Colonic mucosa (tissue), 4 donors: ENCODE measurements at regions not wholly inside any gene's neighbourhood (a gene's known extent, or its start where the extent isn't known, plus 50 kb on each side); places are given as distances from the start of the nearest gene placed in this dataset.

Source experiments
- DNase-seq: peaks from one replicate; pipeline ENCODE4 v3.0.0-alpha.2; 2020
- H3K27ac ChIP-seq: fragments of 200-600 bp; one replicate; pipeline ENCODE4 v1.8.0; 2021
- H3K27me3 ChIP-seq: fragments of 200-600 bp; one replicate; pipeline ENCODE4 v1.8.0; 2021
- H3K36me3 ChIP-seq: fragments of 200-600 bp; one replicate; pipeline ENCODE4 v1.8.0; 2021
- H3K4me1 ChIP-seq: fragments of 200-600 bp; one replicate; pipeline ENCODE4 v1.8.0; 2021; ENCODE audit warnings: mild to moderate bottlenecking
- H3K4me3 ChIP-seq: fragments of 200-600 bp; one replicate; pipeline ENCODE4 v1.8.0; 2021
- H3K9ac ChIP-seq, 2 donors: one replicate each; pipeline ENCODE4 v1.7.0; 2013; ENCODE audit warnings: control low read depth in 2 of 2, low read depth in 2 of 2, low read length in 2 of 2
- H3K9me3 ChIP-seq: fragments of 200-600 bp; one replicate; pipeline ENCODE4 v1.8.0; 2021
- CTCF ChIP-seq: fragments of 200-600 bp; IDR thresholded peaks from one replicate; pipeline ENCODE4 v1.8.0; 2022; ENCODE audit warnings: antibody characterized with exemption, mild to moderate bottlenecking
- intact Hi-C: fragments of 100-400 bp; cut with DNase I; formaldehyde crosslinking; loops from one replicate; pipeline ENCODE4 v1.14.1; 2022
- donor health status: healthy.
- donor health status: DM: no; HTN: no; CAD: no.
- donor health status: DM: no; HTN: no; CAD: no.

DNA sequence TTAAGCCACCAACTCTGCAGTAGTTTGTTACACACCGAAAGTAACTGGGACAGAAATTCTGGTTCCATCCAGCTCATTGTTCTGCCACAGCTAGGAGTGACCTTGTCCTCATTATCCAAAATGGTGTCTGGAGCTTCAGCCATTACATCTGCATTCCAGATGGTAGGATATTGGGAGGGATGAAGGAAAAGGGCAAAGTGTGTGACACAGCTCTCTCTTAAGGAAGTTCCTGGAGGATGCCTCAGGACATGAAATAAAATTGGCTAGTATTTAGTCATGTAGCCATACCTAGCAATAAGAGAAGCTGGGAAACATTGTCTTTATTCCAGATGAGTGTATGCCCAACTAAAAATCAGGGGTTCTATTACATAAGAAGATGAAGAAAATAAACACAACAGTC lies 262.0 kb downstream of the BCOR start:
- Histone ChIP-seq H3K9me3 (no peaks in the 10 kb centered on the region), H3K27ac (no peak overlapping the region), H3K4me3 (no peak overlapping the region), H3K36me3 (no peaks in the 10 kb centered on the region), H3K27me3 (no peaks in the 10 kb centered on the region), H3K4me1 (no peaks in the 10 kb centered on the region), H3K9ac (no peak overlapping the region)
- DNase-seq = no peak
- TF ChIP-seq CTCF = no peak
- intact Hi-C loops = no loop called here

- Histone ChIP-seq H3K27me3 (no peaks in the 10 kb centered on the region), H3K4me1 (no peaks in the 10 kb centered on the region), H3K4me3 (no peak overlapping the region), H3K9ac (no peak overlapping the region), H3K27ac (no peak overlapping the region), H3K9me3 (no peaks in the 10 kb centered on the region), H3K36me3 (no peaks in the 10 kb centered on the region)
- no peak for DNase-seq
- intact Hi-C loops = no loop called here
- no peak for TF ChIP-seq CTCF
These were observed 260.8 kb downstream of the BCOR start for GRCh38 chrX:39836802-39837420.

DNA sequence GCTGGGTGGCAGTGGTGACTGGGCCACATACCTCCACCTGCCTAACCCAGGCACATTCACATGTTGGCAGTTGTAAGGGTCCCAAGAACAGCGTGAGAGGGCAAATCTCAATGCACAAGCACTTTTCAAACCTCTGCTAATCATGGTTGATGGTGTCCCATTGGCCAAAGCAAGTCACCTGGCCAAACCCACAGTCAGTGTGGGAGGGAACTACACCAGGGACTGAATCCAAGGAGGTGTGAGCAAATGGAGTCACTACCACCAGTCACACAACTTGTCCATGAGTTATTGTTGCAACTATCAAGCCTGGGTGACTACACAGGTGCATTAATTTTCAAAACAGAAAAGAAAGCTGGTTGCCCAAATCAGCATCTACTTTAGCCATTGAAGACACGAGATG lies 260.1 kb downstream of the BCOR start:
- H3K4me3 ChIP-seq = no peak overlapping the region
- DNase-seq = no peak
- TF ChIP-seq CTCF = no peak

DNA sequence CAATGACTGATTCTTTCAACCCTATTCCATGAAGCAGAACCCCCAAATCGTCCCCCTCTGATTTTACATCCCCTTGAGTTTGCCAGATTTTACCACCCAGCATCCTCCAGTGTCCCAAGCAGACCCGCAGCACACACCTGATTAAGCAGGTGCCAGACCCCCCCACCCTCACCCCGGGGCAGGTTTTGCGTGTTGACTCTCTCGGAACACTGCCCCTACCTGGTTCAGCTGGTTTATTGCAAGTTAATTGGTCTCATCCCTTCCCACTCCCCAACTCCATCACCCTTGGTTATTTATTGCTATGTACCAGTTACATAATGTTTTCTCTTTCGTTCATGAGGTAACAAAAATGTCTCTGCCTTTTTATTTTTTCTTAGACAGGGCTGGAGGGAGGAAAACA lies 258.4 kb downstream of the BCOR start:
- intact Hi-C loops = no loop called here
- TF ChIP-seq CTCF = no peak
- H3K4me1 ChIP-seq = no peaks in the 10 kb centered on the region

More for the DNA sequence above, 260.1 kb downstream of the BCOR start:
- no peaks in the 10 kb centered on the region for H3K27me3 ChIP-seq
- H3K36me3 ChIP-seq = no peaks in the 10 kb centered on the region
- no peak overlapping the region for H3K27ac ChIP-seq
- intact Hi-C loops = no loop called here
- no peak overlapping the region for H3K9ac ChIP-seq
- H3K4me1 ChIP-seq = no peaks in the 10 kb centered on the region
- no peaks in the 10 kb centered on the region for H3K9me3 ChIP-seq

DNA sequence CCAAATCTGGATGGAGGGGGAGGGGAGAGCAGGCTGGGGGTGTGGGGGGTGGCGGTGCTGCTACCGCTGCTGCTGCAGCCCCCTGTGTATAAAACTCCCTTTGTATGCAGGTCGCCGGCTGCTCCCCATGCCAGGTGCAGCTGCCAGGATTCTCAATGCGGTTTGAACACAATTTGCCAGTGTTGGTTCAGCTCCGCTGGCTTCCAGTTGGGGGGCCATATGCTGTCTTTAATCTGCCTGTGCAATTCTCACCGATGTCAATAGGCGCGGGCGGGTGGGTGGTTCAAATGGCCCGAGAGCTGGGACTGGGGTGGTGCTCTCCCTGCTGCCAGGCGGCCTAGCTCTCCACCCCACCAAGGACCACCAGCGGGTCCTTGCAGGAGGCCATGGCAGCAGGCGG lies 257.6 kb downstream of the BCOR start:
- no peak for DNase-seq
- H3K4me3 ChIP-seq = no peak overlapping the region
- no peaks in the 10 kb centered on the region for H3K27me3 ChIP-seq
- intact Hi-C loops = no loop called here
- TF ChIP-seq CTCF = no peak
- H3K36me3 ChIP-seq = no peaks in the 10 kb centered on the region
- H3K9ac ChIP-seq = no peak overlapping the region
- no peaks in the 10 kb centered on the region for H3K9me3 ChIP-seq
- no peak overlapping the region for H3K27ac ChIP-seq
- no peaks in the 10 kb centered on the region for H3K4me1 ChIP-seq

More for the DNA sequence above, 258.4 kb downstream of the BCOR start:
- Histone ChIP-seq H3K9me3 (no peaks in the 10 kb centered on the region), H3K4me3 (no peak overlapping the region), H3K27me3 (no peaks in the 10 kb centered on the region), H3K9ac (no peak overlapping the region), H3K36me3 (no peaks in the 10 kb centered on the region), H3K27ac (no peak overlapping the region)
- DNase-seq = no peak
